ENCODE measurements at regions not wholly inside any gene's neighbourhood (a gene's known extent, or its start where the extent isn't known, plus 50 kb on each side); places are given as distances from the start of the nearest gene placed in this dataset.

DNA sequence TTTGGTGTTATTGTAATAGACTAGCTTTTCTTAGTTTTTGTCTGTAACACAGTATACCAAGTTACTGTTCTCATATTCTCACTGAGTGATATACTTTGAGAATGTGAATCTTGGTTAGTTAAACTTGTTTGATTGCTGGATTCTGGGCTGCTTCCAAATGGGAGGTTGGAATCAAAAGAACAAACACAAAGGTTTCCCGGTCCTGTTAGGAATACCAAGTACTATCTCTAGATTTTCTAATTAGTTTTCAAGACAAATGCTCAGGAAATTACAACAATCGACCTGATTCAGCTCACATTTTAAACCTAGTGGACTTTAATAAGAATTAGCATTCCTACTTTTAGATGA, 244.3 kb downstream of the CSNK1G3 start:
- DNase-seq (ENCODE audit: low read depth): no peak

DNA sequence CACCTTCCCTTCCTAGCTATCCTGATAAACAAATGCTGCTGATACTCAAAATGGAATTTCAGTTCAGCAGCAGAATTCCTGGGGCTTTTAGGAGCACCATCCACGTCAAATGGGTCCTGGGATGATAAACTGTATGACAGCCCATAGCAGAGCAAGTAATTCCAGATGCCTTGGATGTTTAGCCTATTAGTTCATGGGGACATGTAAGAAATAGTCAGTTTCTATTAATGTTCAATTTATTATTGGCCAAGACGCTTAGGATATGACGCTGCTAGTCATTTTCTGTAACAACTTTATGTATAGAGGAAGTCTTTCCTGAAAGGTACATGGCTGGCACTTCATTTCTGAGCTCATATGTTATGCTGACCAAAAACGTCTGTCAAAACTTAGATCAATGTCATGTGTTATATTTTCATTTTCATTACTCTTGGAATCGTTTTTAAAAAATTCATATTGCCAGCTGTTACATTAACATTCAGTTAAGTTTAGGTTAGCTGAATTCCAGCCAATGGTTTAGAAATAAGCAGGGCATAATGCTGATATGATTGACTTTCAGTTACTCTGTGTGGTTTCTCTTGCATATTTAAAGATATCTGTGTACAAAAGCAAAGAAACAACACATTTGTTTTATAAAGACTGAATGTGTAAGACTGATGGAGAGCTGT, 243.8 kb downstream of the CSNK1G3 start:
- DNase-seq (ENCODE audit: low read depth): no peak

DNA sequence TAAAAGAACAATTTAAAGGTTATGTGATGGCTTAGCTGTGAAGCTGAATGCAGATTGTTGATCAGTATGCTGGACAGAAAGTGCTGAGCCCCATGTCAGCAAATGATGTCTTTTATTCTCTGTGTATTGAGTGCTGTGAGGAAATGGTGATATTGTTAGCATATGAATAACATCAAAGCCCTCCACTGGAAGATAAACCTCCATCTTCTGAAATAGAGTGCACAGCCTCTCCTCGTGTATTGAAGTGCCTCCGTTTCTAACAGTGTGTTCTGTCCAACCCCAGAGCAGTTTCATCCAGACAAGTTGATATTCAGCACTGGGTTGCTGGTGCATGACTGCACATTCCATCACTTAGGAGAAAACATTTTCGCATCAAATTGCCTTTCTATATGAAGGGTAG, 242.9 kb downstream of the CSNK1G3 start:
- DNase-seq (ENCODE audit: low read depth): no peak

DNA sequence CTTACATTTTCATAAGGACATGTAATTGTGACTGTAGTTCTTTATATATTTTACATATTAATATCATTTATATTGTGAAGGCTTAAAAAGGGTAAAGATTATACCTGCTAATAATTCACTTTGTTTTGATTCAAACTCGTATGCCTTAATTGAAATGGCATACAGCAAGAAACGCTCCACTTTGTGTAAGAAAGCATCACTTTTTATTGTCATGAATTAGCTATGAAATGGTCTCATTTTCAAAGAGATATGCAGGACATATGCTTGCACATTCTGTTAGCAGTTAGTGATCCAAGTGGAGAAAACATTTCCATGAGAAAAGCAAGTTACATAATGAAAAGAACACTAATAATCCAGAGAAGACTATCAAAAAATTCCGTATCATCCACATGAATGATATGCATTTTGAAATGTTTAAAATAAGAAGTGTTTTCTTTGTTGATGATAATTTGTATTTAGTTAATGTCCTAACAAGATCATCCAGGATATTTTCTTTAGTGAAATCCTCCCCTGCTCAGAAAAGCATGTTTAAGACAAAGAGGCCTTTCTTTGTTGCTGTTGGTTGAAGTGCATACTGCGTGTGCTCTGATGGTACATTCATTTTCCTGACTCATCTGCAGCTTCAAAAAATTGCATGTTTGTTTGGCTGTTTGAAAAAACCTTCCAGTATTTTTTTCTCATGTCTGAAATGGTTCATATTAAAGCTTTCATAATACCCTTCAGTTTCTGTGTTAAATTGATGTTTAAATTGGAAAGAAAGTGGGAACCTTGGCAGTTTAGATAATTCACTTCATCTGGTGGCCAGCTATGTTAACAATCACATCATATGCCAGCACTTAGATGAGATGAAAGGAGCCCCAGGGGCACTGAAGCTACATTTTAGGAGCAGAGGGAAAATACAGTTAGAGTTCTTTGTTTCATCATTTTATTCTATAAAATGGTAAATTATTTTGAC, 242.2 kb downstream of the CSNK1G3 start:
- no peak for DNase-seq (ENCODE audit: low read depth)

DNA sequence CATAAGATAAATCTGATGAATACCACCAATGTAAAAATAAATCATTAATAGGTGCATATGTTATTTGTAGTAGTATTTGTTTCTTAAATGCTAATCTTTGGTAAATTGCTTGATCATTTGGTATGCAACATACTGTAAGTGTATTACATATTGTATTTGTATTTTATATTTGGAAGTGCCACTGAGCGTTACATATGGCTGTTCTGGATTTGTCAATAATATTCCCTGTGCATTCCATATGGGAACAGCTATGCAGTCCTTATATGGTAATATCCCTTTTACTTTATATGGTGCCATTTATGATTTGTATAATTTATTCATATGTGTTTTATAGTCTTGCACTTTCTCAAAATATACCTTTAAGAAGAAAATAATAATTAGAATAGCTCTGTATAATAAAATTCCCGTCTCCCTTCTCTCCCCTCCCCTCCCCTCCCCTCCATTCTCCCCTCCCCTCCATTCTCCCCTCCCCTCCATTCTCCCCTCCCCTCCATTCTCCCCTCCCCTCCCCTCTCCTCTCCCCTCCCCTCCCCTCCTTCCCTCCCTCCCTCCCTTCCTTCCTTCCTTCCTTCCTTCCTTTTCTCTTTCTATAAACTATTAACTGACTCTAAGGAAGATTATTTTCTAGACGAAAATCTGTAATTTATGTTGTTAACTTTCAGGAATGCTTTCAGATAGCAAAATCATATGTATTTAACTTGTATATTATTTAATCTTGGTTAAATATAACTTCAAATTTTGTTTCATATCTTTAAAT, 241.4 kb downstream of the CSNK1G3 start:
- DNase-seq (ENCODE audit: low read depth): no peak

DNA sequence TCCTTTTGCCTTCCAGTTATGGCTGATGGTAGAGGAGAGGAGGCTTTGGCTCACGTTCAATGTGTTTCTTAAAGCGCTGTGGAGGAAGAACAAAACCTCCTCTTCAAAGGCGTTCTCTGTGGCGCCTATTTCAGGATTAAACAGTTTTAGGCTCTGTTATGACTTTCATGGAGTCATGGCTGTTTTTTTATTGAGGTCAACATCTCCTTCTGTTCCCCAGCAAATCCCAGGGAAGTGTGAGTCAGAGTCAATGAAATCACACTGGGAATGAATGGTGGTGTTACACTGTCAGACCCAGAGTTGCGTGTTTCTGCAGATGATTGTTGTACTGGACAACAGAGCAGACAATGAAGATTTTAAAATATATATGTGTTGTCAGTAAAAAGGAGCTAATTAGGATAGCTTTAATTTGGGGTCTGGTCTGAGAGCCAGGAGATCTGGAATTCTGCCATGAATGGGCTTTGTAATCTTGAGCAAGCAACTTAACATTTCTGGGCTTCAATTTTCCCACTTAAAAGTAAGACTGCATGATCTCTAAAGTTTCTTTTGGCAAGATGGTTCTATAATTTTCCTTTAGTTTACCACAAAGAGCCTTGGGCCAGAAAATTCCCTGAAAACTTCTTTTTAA, 240.7 kb downstream of the CSNK1G3 start:
- no peak for DNase-seq (ENCODE audit: low read depth)

DNA sequence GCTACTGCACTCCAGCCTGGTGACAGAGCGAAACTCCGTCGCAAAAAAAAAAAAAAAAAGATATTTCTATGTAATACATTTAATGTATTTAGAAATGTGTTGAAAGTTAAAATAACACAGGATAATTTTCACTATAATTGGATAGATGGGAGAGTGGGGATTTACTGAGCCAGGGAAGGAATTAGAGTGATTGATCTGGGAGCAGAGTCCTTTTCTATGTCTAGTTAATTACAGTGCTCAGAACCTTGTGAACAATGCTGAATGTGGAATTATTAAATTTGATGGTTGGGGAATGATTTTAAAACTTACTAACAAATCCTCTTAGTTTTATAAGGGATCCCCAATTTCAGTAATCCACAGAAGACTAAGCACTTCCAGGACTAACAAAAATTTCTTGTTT, 239.7 kb downstream of the CSNK1G3 start:
- DNase-seq (ENCODE audit: low read depth): no peak

DNA sequence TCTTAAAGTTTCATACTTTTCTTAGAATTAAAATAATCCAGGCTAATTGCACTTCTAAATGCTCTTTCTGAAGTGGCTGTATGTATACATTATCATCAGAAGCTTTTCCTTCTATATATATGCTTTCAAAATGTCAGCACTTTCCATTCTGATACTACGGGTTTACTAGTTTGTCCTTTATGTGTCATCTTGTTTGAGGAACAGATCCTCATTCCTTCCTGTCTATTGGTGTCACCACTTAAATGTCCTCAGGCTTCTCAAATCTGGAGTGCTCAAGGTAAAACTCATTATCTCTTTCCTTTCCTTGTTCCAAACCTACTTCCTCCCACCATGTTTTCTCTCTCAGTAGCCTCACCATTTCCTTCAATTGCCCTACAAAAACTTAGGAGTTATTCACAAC, 236.3 kb downstream of the CSNK1G3 start:
- DNase-seq (ENCODE audit: low read depth): no peak

DNA sequence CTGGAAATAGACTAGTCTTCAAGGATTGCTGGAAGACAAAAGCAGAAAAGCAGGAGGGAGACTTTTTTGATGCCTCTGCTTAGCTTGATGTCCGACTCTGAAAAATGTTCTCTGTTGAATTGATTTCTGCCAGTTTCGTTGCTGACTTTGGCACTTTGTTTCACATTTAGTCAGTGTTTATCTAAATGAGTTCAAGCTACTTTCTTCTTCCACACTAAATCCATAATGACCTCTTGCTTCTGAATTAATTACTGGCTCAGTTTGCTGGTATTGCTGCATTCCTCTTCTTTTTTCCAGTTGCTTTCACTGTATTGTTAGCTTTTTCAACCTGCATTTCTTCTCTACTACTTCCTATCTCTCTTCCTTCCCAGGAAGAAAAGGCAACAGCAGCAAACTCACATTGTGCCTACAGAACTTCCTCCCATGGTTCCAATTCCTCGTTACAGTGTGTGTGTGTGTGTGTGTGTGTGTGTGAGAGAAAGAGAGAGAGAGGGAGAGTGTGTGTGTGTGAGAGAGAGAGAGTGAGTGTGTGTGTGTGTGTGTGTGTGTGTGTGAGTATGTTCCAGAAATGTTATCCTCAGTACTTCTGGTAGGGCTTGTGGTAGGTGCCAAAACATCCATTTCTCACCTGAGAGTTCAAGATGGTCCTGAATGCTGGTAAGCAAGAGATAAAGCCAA, 234.8 kb downstream of the CSNK1G3 start:
- no peak for DNase-seq (ENCODE audit: low read depth)

DNA sequence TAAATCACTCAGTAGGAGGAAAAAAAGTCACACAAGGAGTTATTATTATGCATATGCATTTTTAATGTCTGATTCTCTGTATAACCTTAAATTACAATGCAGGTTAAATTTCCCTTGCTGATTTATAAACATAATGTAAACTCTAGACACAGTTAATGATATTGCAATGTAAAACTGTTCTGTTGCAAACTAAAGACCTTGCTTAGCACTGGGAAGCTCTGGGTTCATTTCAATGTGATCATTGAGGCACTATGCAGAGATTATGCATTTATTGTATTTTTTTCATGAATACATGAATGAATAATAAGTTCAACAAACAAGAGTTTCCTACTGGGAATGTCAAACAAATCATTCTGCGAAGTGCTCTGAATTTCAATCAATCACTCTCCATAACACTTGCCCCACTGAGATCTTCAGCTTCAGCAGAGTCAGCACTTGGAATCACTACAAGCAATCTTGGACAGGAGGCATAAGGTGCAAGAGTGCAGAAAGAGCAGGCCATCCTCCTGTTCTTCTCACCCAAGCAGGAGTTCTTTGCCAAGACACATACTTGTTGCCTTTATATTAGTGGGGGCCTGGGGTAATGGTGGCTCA, 232.1 kb downstream of the CSNK1G3 start:
- no peak for DNase-seq (ENCODE audit: low read depth)

DNA sequence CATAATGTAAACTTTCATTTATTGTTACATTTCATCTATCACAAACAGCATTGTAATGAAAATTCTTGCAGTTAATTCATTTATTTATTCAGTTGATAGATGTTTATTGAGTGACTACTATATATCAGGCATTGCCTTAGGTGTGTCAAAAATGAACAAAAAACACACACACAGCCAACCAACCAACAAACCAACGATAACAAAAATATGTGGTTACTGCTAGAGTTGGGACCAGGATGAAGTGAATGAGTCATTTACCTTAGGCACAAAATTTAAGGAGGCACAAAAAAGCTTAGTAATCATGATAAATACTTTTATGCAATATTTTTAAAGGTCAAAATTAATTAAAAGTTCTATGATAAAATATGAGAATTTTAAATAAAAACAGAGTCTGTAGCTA, 223.4 kb downstream of the CSNK1G3 start:
- DNase-seq (ENCODE audit: low read depth): no peak

DNA sequence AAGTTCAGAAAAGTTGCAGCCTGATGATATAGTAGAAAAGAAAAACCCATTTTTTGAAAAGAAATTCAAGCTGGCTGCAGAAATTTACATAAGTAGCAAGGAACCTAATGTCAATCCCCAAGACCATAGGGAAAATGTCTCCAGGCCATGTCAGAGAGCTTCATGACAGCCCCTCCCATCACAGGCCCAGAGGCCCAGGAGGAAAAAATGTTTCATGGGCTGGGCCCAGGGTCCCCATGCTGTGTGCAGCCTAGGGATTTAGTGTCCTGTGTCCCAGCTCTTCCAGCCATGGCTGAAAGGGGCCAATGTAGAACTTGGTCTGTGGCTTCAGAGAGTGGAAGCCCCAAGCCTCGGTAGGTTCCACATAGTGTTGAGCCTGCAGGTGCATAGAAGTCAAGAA, 220.3 kb downstream of the CSNK1G3 start:
- no peak for DNase-seq (ENCODE audit: low read depth)

DNA sequence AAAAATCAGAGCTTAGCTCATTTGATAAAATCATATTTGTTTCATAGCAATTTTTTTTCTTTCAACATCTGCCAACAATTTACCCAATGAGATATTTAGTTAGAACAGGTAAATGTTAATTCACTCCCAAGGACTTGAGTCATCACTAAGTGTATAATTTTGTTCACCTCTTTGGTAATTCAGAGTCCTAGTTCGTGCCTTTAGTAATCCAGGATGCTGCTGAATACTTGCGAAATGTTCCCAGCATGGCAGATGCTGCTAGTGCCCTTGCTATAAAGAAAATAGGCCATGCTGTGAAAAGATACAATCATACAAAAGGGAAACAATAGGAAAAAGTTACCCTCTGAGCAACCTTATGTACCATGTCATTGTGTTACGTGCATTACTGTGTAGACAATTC, 210.5 kb downstream of the CSNK1G3 start:
- DNase-seq (ENCODE audit: low read depth): no peak

DNA sequence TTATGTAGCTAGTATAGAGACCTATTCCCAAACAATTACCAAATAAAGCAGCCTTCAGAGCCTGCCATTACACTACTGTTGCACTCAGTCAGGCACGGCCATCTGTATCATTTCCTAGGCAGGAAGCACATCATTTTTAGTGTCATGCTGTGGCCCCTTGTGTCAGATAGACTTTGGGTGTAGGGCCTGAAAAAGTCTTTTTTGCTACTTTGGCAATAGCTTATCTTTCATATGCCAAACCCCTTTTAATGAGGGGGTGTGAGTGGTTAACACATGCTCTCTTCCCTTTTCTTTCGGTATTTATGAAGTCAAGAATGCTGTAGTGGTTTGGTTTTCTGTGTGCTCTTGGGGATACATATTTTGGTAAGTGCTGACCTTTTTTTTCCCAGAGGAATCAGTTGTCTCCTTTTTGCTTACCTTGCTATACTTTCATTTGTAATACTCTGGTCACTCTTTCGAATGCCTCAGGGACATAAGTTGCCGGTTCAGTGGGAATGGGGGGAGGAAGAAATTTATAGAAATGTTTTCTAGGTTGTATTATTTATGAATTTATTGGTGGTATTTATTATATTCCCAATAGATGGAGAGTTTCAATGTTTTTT, 209.8 kb downstream of the CSNK1G3 start:
- peak; percentile 5 for DNase-seq (ENCODE audit: low read depth)

DNA sequence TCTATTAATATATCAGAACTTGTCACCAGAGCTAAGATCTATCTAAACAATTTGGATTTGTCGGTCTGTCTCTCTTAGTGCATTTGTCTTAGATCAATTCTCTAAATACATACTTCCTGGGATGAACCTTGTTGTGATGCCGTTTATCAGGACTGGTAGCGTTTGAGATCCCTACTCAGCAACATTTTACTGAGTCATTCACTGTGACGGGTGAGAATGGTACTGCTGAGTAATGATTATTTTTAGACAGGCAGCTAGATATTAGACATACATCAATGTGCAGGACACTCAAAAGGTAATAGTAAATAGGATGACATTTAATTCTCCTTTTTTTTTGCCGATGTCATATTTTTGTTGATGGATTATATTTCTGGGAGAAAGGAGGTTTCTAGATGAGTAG, 209.0 kb downstream of the CSNK1G3 start:
- no peak for DNase-seq (ENCODE audit: low read depth)

DNA sequence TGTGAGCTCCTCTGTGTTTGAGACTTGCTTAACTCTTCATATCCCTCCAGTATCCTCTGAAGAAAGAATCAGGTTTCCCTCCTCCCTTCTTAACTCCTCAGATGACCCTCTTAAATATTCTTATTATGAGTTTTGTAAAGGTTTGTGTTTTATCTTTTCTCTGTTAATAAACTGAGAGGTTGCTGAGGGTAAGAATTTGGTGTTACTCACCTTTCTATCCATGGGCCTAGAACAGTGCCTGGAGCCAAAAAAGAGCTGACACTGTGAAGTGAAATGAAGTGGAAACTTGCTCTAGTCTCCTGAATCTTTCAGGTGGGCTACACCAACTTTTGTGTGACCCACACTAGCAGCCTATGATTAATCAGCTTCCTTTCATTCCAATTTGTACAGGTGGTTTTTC, 208.4 kb downstream of the CSNK1G3 start:
- no peak for DNase-seq (ENCODE audit: low read depth)

DNA sequence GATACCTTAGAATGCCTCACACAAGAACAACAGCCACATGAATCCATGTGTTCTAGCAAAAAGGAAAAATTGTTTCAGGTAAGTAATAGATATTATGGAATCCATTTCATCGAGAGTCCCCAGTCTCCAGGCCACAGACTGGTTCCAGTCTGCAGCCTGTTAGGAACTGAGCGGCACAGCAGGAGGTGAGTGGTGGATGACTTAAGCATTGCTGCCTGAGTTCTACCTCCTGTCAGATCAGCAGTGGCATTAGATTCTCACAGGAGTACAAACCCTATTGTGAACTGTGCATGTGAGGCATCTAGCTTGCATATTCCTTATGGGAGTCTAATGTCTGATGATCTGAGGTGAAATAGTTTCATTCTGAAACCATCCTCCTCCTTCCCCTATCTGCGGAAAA, 207.0 kb downstream of the CSNK1G3 start:
- DNase-seq (ENCODE audit: low read depth): no peak

DNA sequence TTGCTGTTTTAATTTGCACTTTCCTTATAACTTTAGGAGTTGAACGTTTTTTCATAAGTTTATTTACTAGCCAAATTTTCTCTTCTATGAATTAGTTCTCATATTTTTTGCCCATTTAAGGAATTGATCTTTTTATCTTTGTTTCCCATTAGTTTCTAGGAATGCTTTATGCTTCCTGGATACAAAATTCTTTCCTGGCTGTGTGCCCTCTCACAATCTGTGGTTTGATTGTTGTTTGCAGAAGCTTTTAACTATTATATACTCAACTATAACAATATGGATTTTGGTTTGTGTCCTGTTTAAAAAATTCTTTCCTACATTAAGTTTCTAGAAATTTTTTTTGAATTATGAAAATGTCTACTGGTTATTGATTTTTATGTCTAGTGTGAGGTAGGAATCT, 206.3 kb downstream of the CSNK1G3 start:
- no peak for DNase-seq (ENCODE audit: low read depth)

DNA sequence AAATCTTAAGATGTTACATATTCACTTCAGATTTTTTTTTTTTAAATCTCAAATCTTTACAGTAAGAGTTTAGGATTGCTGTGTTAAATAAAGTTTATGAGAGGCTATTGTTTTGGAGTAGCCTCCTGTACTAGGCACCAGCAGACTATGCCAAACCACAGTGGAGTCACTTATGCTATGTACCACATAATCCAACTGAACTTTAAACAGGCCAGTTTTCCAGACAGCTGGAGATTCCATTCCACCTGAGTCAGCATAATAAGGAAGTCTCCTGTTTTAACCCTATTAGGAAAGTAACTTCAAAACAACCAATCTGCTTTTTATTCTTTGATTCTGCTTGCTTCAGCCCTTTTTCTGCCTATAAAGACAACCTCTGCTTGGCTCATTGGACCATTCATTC, 205.2 kb downstream of the CSNK1G3 start:
- DNase-seq (ENCODE audit: low read depth): no peak

DNA sequence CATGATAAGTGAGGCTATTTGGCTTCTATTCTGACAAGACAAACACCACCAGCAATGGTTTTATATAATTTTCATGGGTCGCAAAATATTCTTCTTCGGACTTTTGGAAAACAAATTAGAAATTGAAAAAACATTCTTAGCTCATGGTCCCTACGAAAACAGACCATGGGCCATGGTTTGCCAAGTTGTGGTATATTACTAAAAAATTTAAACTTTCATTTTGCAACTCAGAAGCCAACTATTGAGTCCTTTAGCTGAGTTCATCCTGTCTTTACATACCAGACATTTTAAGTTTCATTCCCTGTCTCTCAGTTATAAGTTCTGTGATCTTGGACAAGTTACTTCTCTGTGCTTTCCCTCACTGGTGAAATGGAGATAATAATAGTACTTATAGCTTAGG, 198.1 kb downstream of the CSNK1G3 start:
- DNase-seq (ENCODE audit: low read depth): no peak

DNA sequence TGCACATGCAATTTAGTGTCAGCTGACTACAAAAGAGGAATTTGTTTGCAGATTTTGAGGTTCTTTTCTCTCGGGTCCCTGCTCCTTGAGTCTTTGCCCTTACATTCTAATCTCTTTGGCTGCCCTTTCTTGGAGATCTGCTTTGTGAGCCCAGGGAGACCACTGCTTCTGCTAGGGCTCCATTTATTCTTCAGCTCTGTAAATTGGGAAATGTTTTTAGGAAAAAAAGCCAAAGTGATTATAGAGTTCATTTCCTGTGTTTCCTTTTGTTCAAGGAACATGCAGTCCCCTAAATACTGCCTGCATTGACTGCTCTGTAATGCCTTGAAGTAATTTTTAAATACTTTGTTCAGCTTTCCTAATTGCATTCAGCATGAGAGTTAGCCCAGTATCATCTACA, 197.4 kb downstream of the CSNK1G3 start:
- DNase-seq (ENCODE audit: low read depth): no peak

Data from CMK (cell line).